CD8-positive, alpha-beta memory T cell (primary cell): ENCODE measurements at regions not wholly inside any gene's neighbourhood (a gene's known extent, or its start where the extent isn't known, plus 50 kb on each side); places are given as distances from the start of the nearest gene placed in this dataset.
"Not testable (repeated sequence)": the region's sequence is repeated elsewhere in the genome, so short reads cannot be mapped to it uniquely, and the experiment has no call there.

Source experiments
- CTCF ChIA-PET: fragments of 350-600 bp; sonication (Branson Sonifier 250); formaldehyde crosslinking; loops from one replicate; lab custom pipeline; 2021; ENCODE audit warnings: antibody characterized with exemption; lab: Charles Lee
- POLR2A ChIA-PET: fragments of 350-600 bp; sonication (Branson Sonifier 250); formaldehyde crosslinking; loops from one replicate; lab custom pipeline; 2021; ENCODE audit warnings: antibody characterized with exemption; lab: Charles Lee
- DNase-seq, 5 donors: peaks; one replicate each; pipeline versions ENCODE4 v3.0.0 to v3.0.0-alpha.2; 2020 to 2022; ENCODE audit warnings: mixed read lengths in 1 of 5
- H3K27ac ChIP-seq: one replicate; pipeline ENCODE4 v1.7.0; 2013; ENCODE audit warnings: low read depth, mild to moderate bottlenecking, low read length, moderate library complexity
- H3K27me3 ChIP-seq: 2 replicates; pipeline ENCODE4 v1.7.0; 2013; ENCODE audit warnings: low read length, mild to moderate bottlenecking; ENCODE audit not compliant: insufficient read depth, poor library complexity, severe bottlenecking
- H3K36me3 ChIP-seq: 2 replicates; pipeline ENCODE4 v1.7.0; 2013; ENCODE audit warnings: mild to moderate bottlenecking, low read length, moderate library complexity; ENCODE audit not compliant: insufficient read depth
- H3K4me1 ChIP-seq: 2 replicates; pipeline ENCODE4 v1.7.0; 2013; ENCODE audit warnings: mild to moderate bottlenecking, low read length, moderate library complexity; ENCODE audit not compliant: insufficient read depth
- H3K4me3 ChIP-seq: 2 replicates; pipeline ENCODE4 v1.7.0; 2013; ENCODE audit warnings: mild to moderate bottlenecking, low read length
- H3K9me3 ChIP-seq: 2 replicates; pipeline ENCODE4 v1.7.0; 2013; ENCODE audit warnings: mild to moderate bottlenecking, low read length
- H3K27ac Mint-ChIP-seq, 8 donors: one replicate each; pipeline ENCODE4 v1.8.0; 2020 to 2021; ENCODE audit warnings: mixed read lengths in 8 of 8, mild to moderate bottlenecking in 6 of 8, inconsistent platforms in 3 of 8, moderate library complexity in 3 of 8
- H3K27me3 Mint-ChIP-seq, 2 donors: one replicate each; pipeline ENCODE4 v1.8.0; 2020 to 2021; ENCODE audit warnings: mixed read lengths in 2 of 2, mild to moderate bottlenecking in 1 of 2, moderate library complexity in 1 of 2
- H3K36me3 Mint-ChIP-seq, 3 donors: one replicate each; pipeline ENCODE4 v1.8.0; 2020 to 2021; ENCODE audit warnings: mixed read lengths in 3 of 3, inconsistent platforms in 1 of 3, mild to moderate bottlenecking in 1 of 3
- H3K4me1 Mint-ChIP-seq, 3 donors: one replicate each; pipeline ENCODE4 v1.8.0; 2020 to 2021; ENCODE audit warnings: mixed read lengths in 3 of 3, inconsistent platforms in 1 of 3, mild to moderate bottlenecking in 1 of 3
- H3K4me3 Mint-ChIP-seq, 7 donors: one replicate each; pipeline ENCODE4 v1.8.0; 2020 to 2021; ENCODE audit warnings: mixed read lengths in 7 of 7, mild to moderate bottlenecking in 6 of 7, moderate library complexity in 4 of 7, inconsistent platforms in 2 of 7
- H3K9me3 Mint-ChIP-seq, 5 donors: one replicate each; pipeline ENCODE4 v1.8.0; 2020 to 2022; ENCODE audit warnings: mixed read lengths in 5 of 5, mild to moderate bottlenecking in 3 of 5, moderate library complexity in 2 of 5, inconsistent platforms in 1 of 5

GRCh38 chr4:106525425-106525824, 156.8 kb upstream of the GIMD1 start:
- H3K4me3 ChIP-seq, H3K9me3 ChIP-seq, H3K27me3 ChIP-seq, DNase-seq, POLR2A ChIA-PET, CTCF ChIA-PET, H3K27ac Mint-ChIP-seq, H3K4me3 Mint-ChIP-seq, H3K4me1 Mint-ChIP-seq, H3K9me3 Mint-ChIP-seq, H3K36me3 ChIP-seq, H3K27ac ChIP-seq, H3K36me3 Mint-ChIP-seq, H3K27me3 Mint-ChIP-seq, H3K4me1 ChIP-seq: not testable (repeated sequence)

GRCh38 chr4:106524772-106525171, 156.2 kb upstream of the GIMD1 start:
- DNase-seq, POLR2A ChIA-PET, H3K27me3 ChIP-seq, H3K9me3 ChIP-seq, H3K27ac ChIP-seq, H3K27ac Mint-ChIP-seq, H3K36me3 Mint-ChIP-seq, H3K4me3 ChIP-seq, CTCF ChIA-PET, H3K4me3 Mint-ChIP-seq, H3K9me3 Mint-ChIP-seq, H3K36me3 ChIP-seq, H3K4me1 Mint-ChIP-seq, H3K27me3 Mint-ChIP-seq, H3K4me1 ChIP-seq: not testable (repeated sequence)

- DNase-seq = no peak
- H3K4me1 Mint-ChIP-seq = no peaks in the 10 kb centered on the region
- Histone ChIP-seq H3K27ac (no peak overlapping the region), H3K4me1 (no peaks in the 10 kb centered on the region), H3K4me3 (no peak overlapping the region), H3K27me3 (no peaks in the 10 kb centered on the region), H3K9me3 (no peaks in the 10 kb centered on the region), H3K36me3 (no peaks in the 10 kb centered on the region)
- no peaks in the 10 kb centered on the region for H3K36me3 Mint-ChIP-seq
- H3K27me3 Mint-ChIP-seq = peaks cover 0 to 6% of the 10 kb centered on the region in 2 donors
- no peak overlapping the region for H3K4me3 Mint-ChIP-seq
- peaks cover 0 to 8% (median 0%) of the 10 kb centered on the region in 5 donors for H3K9me3 Mint-ChIP-seq
- no peak overlapping the region for H3K27ac Mint-ChIP-seq
- ChIA-PET POLR2A (no interaction called here), CTCF (no interaction called here)
These were observed 154.3 kb upstream of the GIMD1 start for GRCh38 chr4:106522839-106523238.

GRCh38 chr4:106512706-106513105, 144.1 kb upstream of the GIMD1 start:
- ChIA-PET CTCF (no interaction called here), POLR2A (no interaction called here)
- H3K9me3 Mint-ChIP-seq = no peaks in the 10 kb centered on the region
- no peak overlapping the region for H3K27ac ChIP-seq
- no peaks in the 10 kb centered on the region for H3K36me3 Mint-ChIP-seq
- no peaks in the 10 kb centered on the region for H3K36me3 ChIP-seq
- H3K4me1 ChIP-seq = no peaks in the 10 kb centered on the region
- H3K4me1 Mint-ChIP-seq = no peaks in the 10 kb centered on the region
- no peaks in the 10 kb centered on the region for H3K27me3 ChIP-seq
- no peaks in the 10 kb centered on the region for H3K27me3 Mint-ChIP-seq
- H3K9me3 ChIP-seq = no peaks in the 10 kb centered on the region
- no peak overlapping the region for H3K4me3 ChIP-seq
- no peak overlapping the region for H3K27ac Mint-ChIP-seq
- no peak for DNase-seq
- H3K4me3 Mint-ChIP-seq = no peak overlapping the region

- Mint-ChIP-seq H3K27ac (no peak overlapping the region), H3K4me1 (no peaks in the 10 kb centered on the region), H3K4me3 (no peak overlapping the region), H3K9me3 (peaks cover 0 to 1% (median 0%) of the 10 kb centered on the region in 5 donors), H3K36me3 (no peaks in the 10 kb centered on the region), H3K27me3 (no peaks in the 10 kb centered on the region)
- Histone ChIP-seq H3K4me1 (no peaks in the 10 kb centered on the region), H3K9me3 (no peaks in the 10 kb centered on the region), H3K4me3 (no peak overlapping the region), H3K36me3 (no peaks in the 10 kb centered on the region), H3K27ac (no peak overlapping the region), H3K27me3 (no peaks in the 10 kb centered on the region)
- ChIA-PET CTCF (no interaction called here), POLR2A (no interaction called here)
- DNase-seq = no peak
These were observed 138.9 kb upstream of the GIMD1 start for GRCh38 chr4:106507440-106507839.

- no peaks in the 10 kb centered on the region for H3K36me3 ChIP-seq
- ChIA-PET POLR2A (no interaction called here), CTCF (interaction anchor here (1.3 kb wide), 1 partner anchor 237 kb away, joined by 3 read pairs; no protein-coding TSS in a partner anchor)
- H3K4me3 ChIP-seq = no peak overlapping the region
- H3K27me3 Mint-ChIP-seq = peaks cover 3 to 9% of the 10 kb centered on the region in 2 donors
- peaks cover 0 to 1% (median 0%) of the 10 kb centered on the region in 5 donors for H3K9me3 Mint-ChIP-seq
- H3K9me3 ChIP-seq = no peaks in the 10 kb centered on the region
- no peak overlapping the region for H3K4me3 Mint-ChIP-seq
- peaks cover 4 to 6% (median 5%) of the 10 kb centered on the region in 3 donors for H3K4me1 Mint-ChIP-seq
- H3K4me1 ChIP-seq = no peaks in the 10 kb centered on the region
- H3K36me3 Mint-ChIP-seq = no peaks in the 10 kb centered on the region
- H3K27ac Mint-ChIP-seq = no peak overlapping the region
- no peak for DNase-seq
- H3K27ac ChIP-seq = no peak overlapping the region
- no peaks in the 10 kb centered on the region for H3K27me3 ChIP-seq
These were observed 134.8 kb upstream of the GIMD1 start for GRCh38 chr4:106503116-106504050.

- Histone ChIP-seq H3K9me3 (no peaks in the 10 kb centered on the region), H3K27me3 (no peaks in the 10 kb centered on the region), H3K4me1 (no peaks in the 10 kb centered on the region), H3K36me3 (no peaks in the 10 kb centered on the region), H3K27ac (no peak overlapping the region), H3K4me3 (no peak overlapping the region)
- peaks cover 0 to 1% (median 0%) of the 10 kb centered on the region in 5 donors for H3K9me3 Mint-ChIP-seq
- peaks cover 4 to 9% of the 10 kb centered on the region in 2 donors for H3K27me3 Mint-ChIP-seq
- no peak for DNase-seq
- ChIA-PET POLR2A (no interaction called here), CTCF (no interaction called here)
- no peak overlapping the region for H3K4me3 Mint-ChIP-seq
- H3K36me3 Mint-ChIP-seq = no peaks in the 10 kb centered on the region
- peaks cover 4 to 6% (median 5%) of the 10 kb centered on the region in 3 donors for H3K4me1 Mint-ChIP-seq
- H3K27ac Mint-ChIP-seq = no peak overlapping the region
These were observed 133.6 kb upstream of the GIMD1 start for GRCh38 chr4:106502106-106502699.

GRCh38 chr4:106497271-106497670, 128.7 kb upstream of the GIMD1 start:
- ChIA-PET POLR2A (no interaction called here), CTCF (no interaction called here)
- DNase-seq = no peak
- H3K36me3 ChIP-seq = no peaks in the 10 kb centered on the region
- Mint-ChIP-seq H3K36me3 (no peaks in the 10 kb centered on the region), H3K4me1 (peaks cover 4 to 5% (median 4%) of the 10 kb centered on the region in 3 donors), H3K9me3 (peaks cover 0 to 4% (median 0%) of the 10 kb centered on the region in 5 donors), H3K4me3 (no peak overlapping the region), H3K27me3 (peaks cover 6 to 8% of the 10 kb centered on the region in 2 donors), H3K27ac (no peak overlapping the region)
- no peak overlapping the region for H3K27ac ChIP-seq
- H3K27me3 ChIP-seq = no peaks in the 10 kb centered on the region
- no peaks in the 10 kb centered on the region for H3K4me1 ChIP-seq
- no peak overlapping the region for H3K4me3 ChIP-seq
- no peaks in the 10 kb centered on the region for H3K9me3 ChIP-seq
